ENCODE measurements at regions not wholly inside any gene's neighbourhood (a gene's known extent, or its start where the extent isn't known, plus 50 kb on each side); places are given as distances from the start of the nearest gene placed in this dataset.

GRCh38 chr11:80107415-80107814 lies 666.6 kb upstream of the TENM4 start:
- WGBS (ENCODE audit: low lambda C conversion rate, missing lambda C conversion rate): 52% methylated on average over 1 of the region's 1 CpG
- Histone ChIP-seq H3K79me2 (no peaks in the 10 kb centered on the region), H3K9me2 (replicated peaks; ENCODE audit: insufficient read depth) (no peaks in the 10 kb centered on the region), H3K27ac (no peak overlapping the region), H4K20me1 (ENCODE audit: insufficient read depth, poor library complexity, severe bottlenecking) (no peaks in the 10 kb centered on the region), H2AFZ (no peak overlapping the region), H3K4me2 (no peak overlapping the region), H3K36me3 (replicated peaks; ENCODE audit: insufficient read depth, low read depth) (no peaks in the 10 kb centered on the region), H3K4me3 (no peak overlapping the region), H3K4me1 (ENCODE audit: insufficient read depth) (no peaks in the 10 kb centered on the region), H3K27me3 (no peaks in the 10 kb centered on the region), H3K9me3 (ENCODE audit: low read depth) (no peaks in the 10 kb centered on the region)
- no peak for DNase-seq (ENCODE audit: low spot score)
- no peak for TF ChIP-seq EZH2 (IDR thresholded peaks at IDR 0.05; ENCODE audit: borderline replicate concordance)
- no peak for TF ChIP-seq EZH2phosphoT487 (IDR thresholded peaks at IDR 0.05; ENCODE audit: low read depth, severe bottlenecking, unreplicated experiment)
- TF ChIP-seq CTCF (IDR thresholded peaks at IDR 0.05; ENCODE audit: poor library complexity): no peak

- Histone ChIP-seq H3K79me2 (no peaks in the 10 kb centered on the region), H3K27ac (no peak overlapping the region), H3K36me3 (replicated peaks; ENCODE audit: insufficient read depth, low read depth) (no peaks in the 10 kb centered on the region), H4K20me1 (ENCODE audit: insufficient read depth, poor library complexity, severe bottlenecking) (no peaks in the 10 kb centered on the region), H3K4me3 (no peak overlapping the region), H3K9me2 (replicated peaks; ENCODE audit: insufficient read depth) (no peaks in the 10 kb centered on the region), H3K27me3 (no peaks in the 10 kb centered on the region), H3K4me1 (ENCODE audit: insufficient read depth) (no peaks in the 10 kb centered on the region), H2AFZ (no peak overlapping the region), H3K4me2 (no peak overlapping the region), H3K9me3 (ENCODE audit: low read depth) (no peaks in the 10 kb centered on the region)
- no peak for DNase-seq (ENCODE audit: low spot score)
- TF ChIP-seq EZH2phosphoT487 (IDR thresholded peaks at IDR 0.05; ENCODE audit: low read depth, severe bottlenecking, unreplicated experiment) (no peak), EZH2 (IDR thresholded peaks at IDR 0.05; ENCODE audit: borderline replicate concordance) (no peak), CTCF (IDR thresholded peaks at IDR 0.05; ENCODE audit: poor library complexity) (no peak)
- 78% methylated on average over 4 of the region's 4 CpGs for WGBS (ENCODE audit: low lambda C conversion rate, missing lambda C conversion rate)
These were observed 663.4 kb upstream of the TENM4 start for GRCh38 chr11:80104191-80104590.

GRCh38 chr11:80103142-80103859 lies 662.5 kb upstream of the TENM4 start:
- WGBS (ENCODE audit: low lambda C conversion rate, missing lambda C conversion rate): 100% methylated on average over 4 of the region's 4 CpGs
- no peak for TF ChIP-seq EZH2 (IDR thresholded peaks at IDR 0.05; ENCODE audit: borderline replicate concordance)
- TF ChIP-seq CTCF (IDR thresholded peaks at IDR 0.05; ENCODE audit: poor library complexity): no peak
- TF ChIP-seq EZH2phosphoT487 (IDR thresholded peaks at IDR 0.05; ENCODE audit: low read depth, severe bottlenecking, unreplicated experiment): no peak
- Histone ChIP-seq H3K27ac (no peak overlapping the region), H3K79me2 (no peaks in the 10 kb centered on the region), H3K36me3 (replicated peaks; ENCODE audit: insufficient read depth, low read depth) (no peaks in the 10 kb centered on the region), H3K9me2 (replicated peaks; ENCODE audit: insufficient read depth) (no peaks in the 10 kb centered on the region), H3K4me2 (no peak overlapping the region), H3K4me1 (ENCODE audit: insufficient read depth) (no peaks in the 10 kb centered on the region), H3K4me3 (no peak overlapping the region), H4K20me1 (ENCODE audit: insufficient read depth, poor library complexity, severe bottlenecking) (no peaks in the 10 kb centered on the region), H2AFZ (no peak overlapping the region), H3K9me3 (ENCODE audit: low read depth) (no peaks in the 10 kb centered on the region), H3K27me3 (no peaks in the 10 kb centered on the region)
- peak; percentile 25 for DNase-seq (ENCODE audit: low spot score)
